GM12878 (cell line): ENCODE measurements at regions not wholly inside any gene's neighbourhood (a gene's known extent, or its start where the extent isn't known, plus 50 kb on each side); places are given as distances from the start of the nearest gene placed in this dataset.

ENCODE experiments used
- ATAC-seq: fragments of 200-7000 bp; cut with Tn5 transposase; 3 replicates; pipeline ENCODE4 v1.9.1; 2020; ENCODE audit warnings: mild to moderate bottlenecking, moderate library complexity
- BruUV-seq: library from RNA; stranded (reverse); fragments of 400-500 nt; replicated peaks from 2 replicates; lab custom pipeline; 2021; lab: Mats Ljungman, UMichigan
- CTCF ChIA-PET: fragments of 300-600 bp; sonication (Branson Sonifier 250); formaldehyde crosslinking; extraction: SDS; loops from one replicate; lab custom pipeline; 2021; ENCODE audit warnings: inconsistent platforms; lab: Yijun Ruan, JAX
- POLR2A ChIA-PET: fragments of 350-600 bp; formaldehyde crosslinking; extraction: SDS; loops from one replicate; lab custom pipeline; 2021; ENCODE audit warnings: inconsistent platforms; lab: Charles Lee
- RAD21 ChIA-PET: fragments of 300-600 bp; sonication (Branson Sonifier 250); formaldehyde crosslinking; loops from one replicate; lab custom pipeline; 2023; ENCODE audit warnings: antibody characterized with exemption; ENCODE audit not compliant: unreplicated experiment; lab: Charles Lee
- SMC1A ChIA-PET: fragments of 300-600 bp; sonication (Branson Sonifier 250); formaldehyde crosslinking; loops from one replicate; lab custom pipeline; 2023; ENCODE audit not compliant: unreplicated experiment, uncharacterized antibody; lab: Charles Lee
- DNase-seq: peaks from one replicate; pipeline ENCODE4 v3.0.0-alpha.2; 2011; ENCODE audit warnings: low read depth, low spot score
- FAIRE-seq: peaks from 3 replicates; lab custom pipeline; 2011; peaks lifted over from hg19 to GRCh38; lab: Jason Lieb, UNC
- H2AFZ ChIP-seq: 2 replicates; pipeline ENCODE4 v1.6.0; 2011; ENCODE audit warnings: low read depth, low read length, control low read depth; ENCODE audit not compliant: control insufficient read depth
- H3K27ac ChIP-seq: 2 replicates; pipeline ENCODE4 v1.5.1; 2011; ENCODE audit warnings: control low read depth; ENCODE audit not compliant: control insufficient read depth, insufficient read depth
- H3K27me3 ChIP-seq, 2 experiments: replicated peaks in 1 of 2; 2 replicates each; pipeline versions ENCODE4 v1.6.0 to v1.6.1; 2011; ENCODE audit warnings: low read length in 1 of 2; ENCODE audit not compliant: control insufficient read depth in 2 of 2, insufficient read depth in 2 of 2
- H3K36me3 ChIP-seq, 2 experiments: 2 replicates each; pipeline ENCODE4 v1.5.1; 2011; ENCODE audit warnings: low read length in 1 of 2; ENCODE audit not compliant: control insufficient read depth in 2 of 2, insufficient read depth in 2 of 2
- H3K4me1 ChIP-seq: 2 replicates; pipeline ENCODE4 v1.6.1; 2011; ENCODE audit warnings: mild to moderate bottlenecking, low read length, moderate library complexity, mixed read lengths; ENCODE audit not compliant: control insufficient read depth, insufficient read depth
- H3K4me2 ChIP-seq: 2 replicates; pipeline ENCODE4 v1.6.0; 2011; ENCODE audit warnings: control low read depth; ENCODE audit not compliant: control insufficient read depth, insufficient read depth
- H3K4me3 ChIP-seq: fragments of 200-600 bp; sonication (generic); 2 replicates; pipeline ENCODE4 v1.5.1; 2016
- H3K79me2 ChIP-seq: 2 replicates; pipeline ENCODE4 v1.6.0; 2011; ENCODE audit warnings: low read length; ENCODE audit not compliant: control insufficient read depth, insufficient read depth
- H3K9ac ChIP-seq: 2 replicates; pipeline ENCODE4 v1.8.0; 2011; ENCODE audit warnings: low read length, control low read depth, mixed read lengths; ENCODE audit not compliant: control insufficient read depth, insufficient read depth
- H3K9me3 ChIP-seq: replicated peaks from 3 replicates; pipeline ENCODE4 v1.5.1; 2011; ENCODE audit warnings: mild to moderate bottlenecking, low read length; ENCODE audit not compliant: control insufficient read depth, insufficient read depth
- H4K20me1 ChIP-seq: 2 replicates; pipeline ENCODE4 v1.6.0; 2011; ENCODE audit not compliant: control insufficient read depth, insufficient read depth
- EP300 ChIP-seq, 2 experiments: fragments of 150-350 bp in 1 of 2; IDR thresholded peaks; 2 replicates each; pipeline ENCODE4 v1.6.1; 2011 to 2012; ENCODE audit warnings: low read depth in 2 of 2, low read length in 2 of 2, borderline replicate concordance in 1 of 2, improper control_type of control experiment in 1 of 2, inconsistent platforms in 1 of 2; ENCODE audit not compliant: control insufficient read depth in 1 of 2
- RUNX3 ChIP-seq: IDR thresholded peaks from 2 replicates; pipeline ENCODE4 v1.6.1; 2012; ENCODE audit warnings: low read length, inconsistent platforms
- ZSCAN29 ChIP-seq: fragments of 450-650 bp; IDR thresholded peaks from 2 replicates; pipeline ENCODE4 v1.6.1; 2017; ENCODE audit warnings: mild to moderate bottlenecking, moderate library complexity
- WGBS: methylation state at CpG from one replicate; pipeline ENCODE4 v1.1.6; 2016; ENCODE audit warnings: low lambda C conversion rate; ENCODE audit not compliant: insufficient replicate concordance, insufficient coverage; ENCODE audit errors: missing lambda C conversion rate; 5-methylcytosine and 5-hydroxymethylcytosine counted together
- in situ Hi-C: fragments of 300-500 bp; cut with MboI; formaldehyde crosslinking; loops from 9 replicates; pipeline ENCODE4 v1.14.3; 2018; ENCODE audit warnings: mixed read lengths
- intact Hi-C: fragments of 100-400 bp; cut with micrococcal nuclease; formaldehyde crosslinking; loops from one replicate; pipeline ENCODE4 v1.14.2; 2022; ENCODE audit not compliant: unreplicated experiment

- CTCF ChIA-PET = no interaction called here
Observed at GRCh38 chr22:26990503-26991189, 333.3 kb downstream of the MIAT start.

DNA sequence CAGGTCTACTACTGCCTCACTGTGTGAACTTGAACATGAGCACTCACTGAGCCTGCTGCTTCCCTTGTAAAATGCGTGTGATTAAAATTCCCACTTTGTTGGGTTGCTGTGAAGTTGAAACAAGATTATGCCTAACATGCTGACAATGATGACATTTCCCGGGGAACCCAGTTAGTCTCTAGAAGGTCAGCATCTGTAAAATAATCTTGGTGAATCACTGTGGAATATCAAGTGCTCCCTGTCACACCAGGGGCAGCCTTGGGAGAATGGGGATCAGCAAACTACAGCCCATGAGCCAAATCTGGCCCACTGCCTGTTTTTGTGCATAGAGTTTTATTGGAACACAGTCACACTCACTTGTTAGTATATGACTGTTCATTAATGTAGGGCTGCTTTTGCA is 335.2 kb downstream of the MIAT start:
- no peak for TF ChIP-seq EP300 (IDR thresholded peaks at IDR 0.05; ENCODE audit: borderline replicate concordance in 1 of 2, control insufficient read depth in 1 of 2, low read depth in 2 of 2, low read length in 2 of 2)
- ChIA-PET CTCF (no interaction called here), POLR2A (no interaction called here), RAD21 (no interaction called here), SMC1A (no interaction called here)
- ATAC-seq (no peak), DNase-seq (no peak), FAIRE-seq (no peak)
- Histone ChIP-seq H3K4me2 (no peak overlapping the region), H3K36me3 (no peaks in the 10 kb centered on the region), H3K9me3 (no peaks in the 10 kb centered on the region), H3K4me1 (peaks cover 6% of the 10 kb centered on the region; the same call in 1 of the 2 replicates), H4K20me1 (no peaks in the 10 kb centered on the region), H3K27me3 (no peaks in the 10 kb centered on the region), H3K79me2 (no peaks in the 10 kb centered on the region), H3K9ac (no peak overlapping the region), H3K4me3 (no peak overlapping the region), H3K27ac (no peak overlapping the region), H2AFZ (no peak overlapping the region)
- no TSS peak for BruUV-seq
- intact Hi-C loops = loop anchor here (2.0 kb wide), 1 partner anchor 46 kb away; no protein-coding TSS in a partner anchor
- in situ Hi-C loops = no loop called here
- 43% methylated on average over 2 of the region's 2 CpGs for WGBS

More at GRCh38 chr22:26990503-26991189, 333.3 kb downstream of the MIAT start:
- TF ChIP-seq ZSCAN29 (no peak), RUNX3 (peak; percentile 21; the same call in 1 of the 2 replicates)
- Histone ChIP-seq H3K9ac (no peak overlapping the region), H3K36me3 (no peaks in the 10 kb centered on the region), H4K20me1 (no peaks in the 10 kb centered on the region), H3K4me2 (peak overlapping the region; percentile 50), H3K4me3 (no peak overlapping the region), H3K27me3 (no peaks in the 10 kb centered on the region), H3K27ac (no peak overlapping the region), H3K79me2 (no peaks in the 10 kb centered on the region), H3K4me1 (peaks cover 6% of the 10 kb centered on the region; the same call in 1 of the 2 replicates), H2AFZ (no peak overlapping the region), H3K9me3 (no peaks in the 10 kb centered on the region)
- in situ Hi-C loops = no loop called here
- no peak for FAIRE-seq
- ChIA-PET RAD21 (no interaction called here), SMC1A (no interaction called here), POLR2A (no interaction called here)
- WGBS = 0% methylated on average over 7 of the region's 7 CpGs
- no peak for DNase-seq
- ATAC-seq = peak; percentile 40; the same call in 1 of the 3 replicates
- intact Hi-C loops = no loop called here
- BruUV-seq = no TSS peak
